ENCODE measurements at regions not wholly inside any gene's neighbourhood (a gene's known extent, or its start where the extent isn't known, plus 50 kb on each side); places are given as distances from the start of the nearest gene placed in this dataset.

- TF ChIP-seq ARID3B (CRISPR knock-in tag; IDR thresholded peaks at IDR 0.05; ENCODE audit: borderline replicate concordance) = no peak
- no peak for TF ChIP-seq ZBTB49 (CRISPR knock-in tag; IDR thresholded peaks at IDR 0.05; ENCODE audit: borderline replicate concordance)
- no peak for TF ChIP-seq TRIM28 (IDR thresholded peaks at IDR 0.05)
- TF ChIP-seq EP300 (IDR thresholded peaks at IDR 0.05; ENCODE audit: low read length) = no peak
- TF ChIP-seq NCOA4 (IDR thresholded peaks at IDR 0.05; ENCODE audit: partially characterized antibody) = no peak
- no peak for TF ChIP-seq MCM5 (IDR thresholded peaks at IDR 0.05; ENCODE audit: low read depth)
- TF ChIP-seq SRSF3 (IDR thresholded peaks at IDR 0.05; ENCODE audit: insufficient read depth, low read length) = no peak
- TF ChIP-seq CHD2 (IDR thresholded peaks at IDR 0.05; ENCODE audit: low read depth, low read length) = no peak
These were observed 70.9 kb upstream of the SPTBN1 start (continued) for GRCh38 chr2:54385271-54385670.

- H3K27me3 ChIP-seq (ENCODE audit: control insufficient read depth in 2 of 2, insufficient read depth in 2 of 2, low read length in 2 of 2) = peaks cover 0 to 15% of the 10 kb centered on the region in 2 experiments; a peak in 4 of 5 replicates
- ChIA-PET CTCF (ENCODE audit: low intra/inter-chr PET ratio) (no interaction called here), POLR2A (no interaction called here)
- no peaks in the 10 kb centered on the region for H3K79me2 ChIP-seq (ENCODE audit: control insufficient read depth, insufficient read depth, low read length)
- no peak overlapping the region for H3K9ac ChIP-seq (ENCODE audit: insufficient read depth in 1 of 2, low read depth in 2 of 2, low read length in 2 of 2)
- H3K4me3 ChIP-seq = no peak overlapping the region
- intact Hi-C loops (cut with micrococcal nuclease) (no loop called here), in situ Hi-C loops (cut with MboI) (no loop called here)
- no peak for ATAC-seq
- H3K4me2 ChIP-seq (ENCODE audit: insufficient read depth, low read length) = no peak overlapping the region
- 0% methylated on average over 3 of the region's 3 CpGs for WGBS (ENCODE audit: insufficient coverage, low coverage, missing lambda C conversion rate)
- no TSS peak for BruUV-seq (replicated peaks)
- H3K9me1 ChIP-seq (ENCODE audit: control insufficient read depth, insufficient read depth, low read length) = no peaks in the 10 kb centered on the region
- FAIRE-seq = no peak
- DNase-seq (ENCODE audit: extremely low read depth in 1 of 4, low spot score in 3 of 4) = no peak
- H3K36me3 ChIP-seq (ENCODE audit: control insufficient read depth, insufficient read depth, low read length) = no peaks in the 10 kb centered on the region
- no peaks in the 10 kb centered on the region for H4K20me1 ChIP-seq (replicated peaks; ENCODE audit: control insufficient read depth, insufficient read depth, low read length)
- no peak overlapping the region for H3K27ac ChIP-seq (ENCODE audit: extremely low read depth, low read depth, low read length)
- TF ChIP-seq NFE2 (IDR thresholded peaks at IDR 0.05; ENCODE audit: low read depth) = no peak
- TF ChIP-seq TEAD2 (tag; IDR thresholded peaks at IDR 0.05) = no peak
- no peak for TF ChIP-seq GABPA (tag; conservative IDR thresholded peaks at IDR 0.05; ENCODE audit: low read depth)
- TF ChIP-seq DACH1 (IDR thresholded peaks at IDR 0.05; ENCODE audit: partially characterized antibody) = no peak
- H2AFZ ChIP-seq (ENCODE audit: low read depth, low read length) = no peak overlapping the region
- no peaks in the 10 kb centered on the region for H3K4me1 ChIP-seq (replicated peaks in 1 of 2; ENCODE audit: control insufficient read depth in 2 of 2, insufficient read depth in 2 of 2, low read length in 2 of 2)
- no peaks in the 10 kb centered on the region for H3K9me3 ChIP-seq (replicated peaks; ENCODE audit: control insufficient read depth, insufficient read depth, low read depth, low read length)
These were observed 69.5 kb upstream of the SPTBN1 start for GRCh38 chr2:54386585-54386984.

All from K562 (cell line).